ENCODE measurements at regions not wholly inside any gene's neighbourhood (a gene's known extent, or its start where the extent isn't known, plus 50 kb on each side); places are given as distances from the start of the nearest gene placed in this dataset.

- TF ChIP-seq SMC3 (conservative IDR thresholded peaks at IDR 0.05; ENCODE audit: insufficient read depth, low read depth, low read length) = no peak
- TF ChIP-seq MAZ (CRISPR knock-in tag; conservative IDR thresholded peaks at IDR 0.05 in 1 of 2, IDR thresholded peaks at IDR 0.05 in 1 of 2) = no peak
- TF ChIP-seq, protein P1, sequence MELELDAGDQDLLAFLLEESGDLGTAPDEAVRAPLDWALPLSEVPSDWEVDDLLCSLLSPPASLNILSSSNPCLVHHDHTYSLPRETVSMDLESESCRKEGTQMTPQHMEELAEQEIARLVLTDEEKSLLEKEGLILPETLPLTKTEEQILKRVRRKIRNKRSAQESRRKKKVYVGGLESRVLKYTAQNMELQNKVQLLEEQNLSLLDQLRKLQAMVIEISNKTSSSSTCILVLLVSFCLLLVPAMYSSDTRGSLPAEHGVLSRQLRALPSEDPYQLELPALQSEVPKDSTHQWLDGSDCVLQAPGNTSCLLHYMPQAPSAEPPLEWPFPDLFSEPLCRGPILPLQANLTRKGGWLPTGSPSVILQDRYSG (tag; conservative IDR thresholded peaks at IDR 0.05; ENCODE audit: low read depth) = no peak
- TF ChIP-seq NR3C1 (CRISPR knock-in tag; IDR thresholded peaks at IDR 0.05) = no peak
- TF ChIP-seq EZH2 (IDR thresholded peaks at IDR 0.05; ENCODE audit: borderline replicate concordance, low read depth, low read length) = no peak
- no peak for TF ChIP-seq POLR2A (conservative IDR thresholded peaks at IDR 0.05)
- TF ChIP-seq CBX8 (IDR thresholded peaks at IDR 0.05; ENCODE audit: borderline replicate concordance, extremely low read depth, low read depth, low read length, poor library complexity, severe bottlenecking) = no peak
- no peak for TF ChIP-seq ARNT (IDR thresholded peaks at IDR 0.05)
- no peak for TF ChIP-seq ZFX (CRISPR knock-in tag; IDR thresholded peaks at IDR 0.05)
- TF ChIP-seq REST (IDR thresholded peaks at IDR 0.05; ENCODE audit: borderline replicate concordance) = no peak
- no peak for TF ChIP-seq REST (CRISPR knock-in tag; IDR thresholded peaks at IDR 0.05; ENCODE audit: low read depth)
- TF ChIP-seq, protein P2, sequence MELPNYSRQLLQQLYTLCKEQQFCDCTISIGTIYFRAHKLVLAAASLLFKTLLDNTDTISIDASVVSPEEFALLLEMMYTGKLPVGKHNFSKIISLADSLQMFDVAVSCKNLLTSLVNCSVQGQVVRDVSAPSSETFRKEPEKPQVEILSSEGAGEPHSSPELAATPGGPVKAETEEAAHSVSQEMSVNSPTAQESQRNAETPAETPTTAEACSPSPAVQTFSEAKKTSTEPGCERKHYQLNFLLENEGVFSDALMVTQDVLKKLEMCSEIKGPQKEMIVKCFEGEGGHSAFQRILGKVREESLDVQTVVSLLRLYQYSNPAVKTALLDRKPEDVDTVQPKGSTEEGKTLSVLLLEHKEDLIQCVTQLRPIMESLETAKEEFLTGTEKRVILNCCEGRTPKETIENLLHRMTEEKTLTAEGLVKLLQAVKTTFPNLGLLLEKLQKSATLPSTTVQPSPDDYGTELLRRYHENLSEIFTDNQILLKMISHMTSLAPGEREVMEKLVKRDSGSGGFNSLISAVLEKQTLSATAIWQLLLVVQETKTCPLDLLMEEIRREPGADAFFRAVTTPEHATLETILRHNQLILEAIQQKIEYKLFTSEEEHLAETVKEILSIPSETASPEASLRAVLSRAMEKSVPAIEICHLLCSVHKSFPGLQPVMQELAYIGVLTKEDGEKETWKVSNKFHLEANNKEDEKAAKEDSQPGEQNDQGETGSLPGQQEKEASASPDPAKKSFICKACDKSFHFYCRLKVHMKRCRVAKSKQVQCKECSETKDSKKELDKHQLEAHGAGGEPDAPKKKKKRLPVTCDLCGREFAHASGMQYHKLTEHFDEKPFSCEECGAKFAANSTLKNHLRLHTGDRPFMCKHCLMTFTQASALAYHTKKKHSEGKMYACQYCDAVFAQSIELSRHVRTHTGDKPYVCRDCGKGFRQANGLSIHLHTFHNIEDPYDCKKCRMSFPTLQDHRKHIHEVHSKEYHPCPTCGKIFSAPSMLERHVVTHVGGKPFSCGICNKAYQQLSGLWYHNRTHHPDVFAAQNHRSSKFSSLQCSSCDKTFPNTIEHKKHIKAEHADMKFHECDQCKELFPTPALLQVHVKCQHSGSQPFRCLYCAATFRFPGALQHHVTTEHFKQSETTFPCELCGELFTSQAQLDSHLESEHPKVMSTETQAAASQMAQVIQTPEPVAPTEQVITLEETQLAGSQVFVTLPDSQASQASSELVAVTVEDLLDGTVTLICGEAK (IDR thresholded peaks at IDR 0.05) = no peak
- TF ChIP-seq, protein P2 (CRISPR knock-in tag; IDR thresholded peaks at IDR 0.05) = no peak
Observed at GRCh38 chr5:23579566-23579965, 72.2 kb downstream of the PRDM9 start.
